GM18508 (cell line): ENCODE measurements at regions not wholly inside any gene's neighbourhood (a gene's known extent, or its start where the extent isn't known, plus 50 kb on each side); places are given as distances from the start of the nearest gene placed in this dataset.

Experiments used
- ATAC-seq: cut with Tn5 transposase; IDR thresholded peaks from one replicate; pipeline ENCODE4 v1.9.1; 2021; ENCODE audit warnings: moderate number of reproducible peaks; ENCODE audit not compliant: insufficient read depth, unreplicated experiment

- ATAC-seq, result no peak
Measured at GRCh38 chr12:115451151-115451779, 767.3 kb upstream of the TBX3 start.

- ATAC-seq, result no peak
Measured at GRCh38 chr12:115450710-115451109, 766.7 kb upstream of the TBX3 start.

GRCh38 chr12:115450017-115450416 lies 766.0 kb upstream of the TBX3 start:
- ATAC-seq, result no peak

GRCh38 chr12:115449526-115449925 lies 765.6 kb upstream of the TBX3 start:
- no peak for ATAC-seq

GRCh38 chr12:115444346-115444745 lies 760.4 kb upstream of the TBX3 start:
- ATAC-seq, result no peak

- ATAC-seq, result no peak
Measured at GRCh38 chr12:115443351-115443938, 759.5 kb upstream of the TBX3 start.

GRCh38 chr12:115440438-115440837 lies 756.5 kb upstream of the TBX3 start:
- no peak for ATAC-seq

- ATAC-seq, result no peak
Measured at GRCh38 chr12:115439008-115439601, 755.1 kb upstream of the TBX3 start.

- ATAC-seq, result no peak
Measured at GRCh38 chr12:115438314-115438713, 754.3 kb upstream of the TBX3 start.

- ATAC-seq, result no peak
Measured at GRCh38 chr12:115437061-115437567, 753.1 kb upstream of the TBX3 start.

GRCh38 chr12:115433014-115433634 lies 749.1 kb upstream of the TBX3 start:
- no peak for ATAC-seq

- ATAC-seq, result no peak
Measured at GRCh38 chr12:115430636-115431035, 746.7 kb upstream of the TBX3 start.

- ATAC-seq, result no peak
Measured at GRCh38 chr12:115426732-115427131, 742.8 kb upstream of the TBX3 start.

- ATAC-seq, result no peak
Measured at GRCh38 chr12:115424003-115424402, 740.0 kb upstream of the TBX3 start.

- ATAC-seq, result no peak
Measured at GRCh38 chr12:115423546-115423987, 739.6 kb upstream of the TBX3 start.

GRCh38 chr12:115422845-115423545 lies 739.0 kb upstream of the TBX3 start:
- no peak for ATAC-seq

- no peak for ATAC-seq
Measured at GRCh38 chr12:115421796-115422709, 738.1 kb upstream of the TBX3 start.

GRCh38 chr12:115421350-115421749 lies 737.4 kb upstream of the TBX3 start:
- no peak for ATAC-seq

GRCh38 chr12:115419145-115419646 lies 735.2 kb upstream of the TBX3 start:
- no peak for ATAC-seq
